GM12874 (cell line): ENCODE measurements at regions not wholly inside any gene's neighbourhood (a gene's known extent, or its start where the extent isn't known, plus 50 kb on each side); places are given as distances from the start of the nearest gene placed in this dataset.

Experiments
- CTCF ChIP-seq: IDR thresholded peaks from 2 replicates; pipeline ENCODE4 v1.5.1; 2011; ENCODE audit warnings: low read depth, mild to moderate bottlenecking, control low read depth, low read length, moderate library complexity; ENCODE audit not compliant: insufficient read depth

- no peak for TF ChIP-seq CTCF
Observed at GRCh38 chr2:142805244-142805643, 72.2 kb upstream of the KYNU start.

GRCh38 chr2:142803158-142803557 lies 74.3 kb upstream of the KYNU start:
- no peak for TF ChIP-seq CTCF

- TF ChIP-seq CTCF, result no peak
Observed at GRCh38 chr2:142796588-142796987, 80.9 kb upstream of the KYNU start.

GRCh38 chr2:142796161-142796560 lies 81.3 kb upstream of the KYNU start:
- TF ChIP-seq CTCF, result no peak

- TF ChIP-seq CTCF, result no peak
Observed at GRCh38 chr2:142794850-142795249, 82.6 kb upstream of the KYNU start.

GRCh38 chr2:142791335-142791734 lies 86.1 kb upstream of the KYNU start:
- no peak for TF ChIP-seq CTCF

- TF ChIP-seq CTCF, result no peak
Observed at GRCh38 chr2:142786918-142787702, 90.4 kb upstream of the KYNU start.
